AG20443 (cell line): ENCODE measurements at regions not wholly inside any gene's neighbourhood (a gene's known extent, or its start where the extent isn't known, plus 50 kb on each side); places are given as distances from the start of the nearest gene placed in this dataset.
A peak's percentile ranks its signal among the peaks of the same experiment; 100 is the strongest.
"Not testable (repeated sequence)": the region's sequence is repeated elsewhere in the genome, so short reads cannot be mapped to it uniquely, and the experiment has no call there.

ENCODE experiments used
- DNase-seq: peaks from one replicate; pipeline ENCODE4 v3.0.0; 2012; ENCODE audit warnings: low spot score, mixed read lengths

DNA sequence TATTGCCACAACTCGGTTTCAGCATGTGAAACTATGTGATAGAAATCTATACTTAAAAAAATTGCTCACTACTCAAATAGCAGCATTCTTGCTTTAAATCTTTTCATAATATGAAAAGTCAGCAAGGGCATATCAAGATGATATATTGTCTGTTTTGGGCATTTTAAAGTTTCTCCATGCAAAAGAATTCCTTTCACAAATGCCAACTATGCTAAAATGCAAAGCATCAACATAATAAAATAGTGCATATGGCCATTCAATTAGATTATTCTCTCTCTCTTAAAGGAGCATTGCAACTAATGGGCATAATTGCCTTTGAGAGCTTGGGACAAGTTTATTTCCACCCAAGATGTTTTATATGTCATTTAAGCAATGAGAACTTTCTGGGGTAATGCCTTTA, 475.1 kb downstream of the ZPLD1 start:
- DNase-seq: no peak

DNA sequence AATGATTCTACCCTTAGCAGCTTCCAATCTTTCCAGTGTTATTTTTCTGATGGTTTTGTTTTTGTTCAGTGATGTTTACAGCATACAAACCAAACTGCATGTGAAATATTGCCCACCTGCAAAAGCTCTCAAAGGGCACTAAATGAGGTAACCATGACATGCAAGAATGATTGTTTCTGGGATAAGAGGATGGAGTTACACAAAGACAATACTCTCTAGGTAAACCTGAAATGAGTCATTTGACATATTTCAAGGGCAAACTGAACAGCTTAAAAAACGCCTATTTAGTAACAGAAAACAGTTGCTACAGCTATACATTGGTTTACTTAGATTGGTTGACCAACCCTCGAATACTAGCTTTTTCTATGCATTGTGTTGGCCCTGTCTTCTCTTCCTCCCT, 481.7 kb downstream of the ZPLD1 start:
- DNase-seq: no peak

DNA sequence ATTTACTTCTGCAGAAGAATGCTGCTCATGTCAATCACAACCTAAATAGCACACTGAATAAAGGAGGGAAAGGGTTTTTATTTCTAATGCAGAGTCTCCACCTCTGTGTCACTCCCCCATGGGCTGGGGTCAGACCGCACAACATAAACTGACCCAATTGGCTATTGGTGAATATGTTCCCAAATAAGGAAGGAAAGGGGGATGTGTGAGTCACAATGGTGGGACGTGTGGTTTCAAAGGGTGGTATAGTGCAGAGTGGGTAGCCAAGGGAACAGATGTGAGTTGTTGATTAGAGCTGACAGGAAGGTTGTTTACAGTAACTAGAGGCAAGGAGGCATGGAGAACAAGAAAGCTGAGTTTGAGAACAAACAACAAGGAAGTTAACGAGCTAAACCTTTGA, 491.8 kb downstream of the ZPLD1 start:
- DNase-seq: no peak

DNA sequence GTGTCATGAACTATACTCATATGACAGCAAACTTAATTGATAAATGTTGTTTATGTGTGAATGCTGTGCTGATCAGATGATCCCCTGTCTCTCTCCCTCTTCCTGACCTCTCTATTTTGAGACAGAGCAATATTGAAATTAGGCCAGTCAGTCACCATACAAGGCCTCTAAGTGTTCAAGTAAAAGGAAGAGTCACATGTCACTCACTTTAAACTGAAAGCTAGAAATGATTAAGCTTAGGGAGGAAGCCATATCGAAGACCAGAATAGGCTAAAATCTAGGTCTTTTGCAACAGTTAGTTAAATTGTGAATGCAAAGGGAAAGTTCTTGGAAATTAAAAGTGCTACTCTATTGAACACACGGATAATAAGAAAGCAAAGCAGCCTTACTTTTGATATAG, 498.6 kb downstream of the ZPLD1 start:
- DNase-seq: no peak

DNA sequence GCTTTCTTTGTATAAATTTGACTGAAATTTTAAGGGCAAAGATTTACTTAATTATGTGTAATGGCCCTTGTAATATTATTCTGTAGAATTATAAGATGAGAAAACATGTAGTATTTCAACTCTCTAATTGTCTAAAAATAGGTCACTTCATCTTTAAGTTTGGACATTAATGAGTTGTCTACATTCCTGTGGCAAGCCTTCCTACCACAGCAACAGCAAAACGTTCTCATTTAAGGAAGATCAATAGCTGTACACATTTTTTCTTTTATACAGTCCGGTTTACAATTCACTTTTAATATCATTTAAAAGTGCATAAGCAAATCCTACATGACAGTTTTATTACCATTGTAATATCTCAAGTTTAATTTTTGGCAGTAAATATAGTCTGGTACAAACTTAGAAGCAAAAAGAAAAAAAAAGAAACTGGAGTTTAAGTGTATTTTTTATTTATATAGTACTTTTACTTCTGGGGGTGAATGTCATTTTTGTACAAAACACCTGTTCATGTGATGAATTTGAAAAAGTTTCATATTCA, 501.8 kb downstream of the ZPLD1 start:
- no peak for DNase-seq

DNA sequence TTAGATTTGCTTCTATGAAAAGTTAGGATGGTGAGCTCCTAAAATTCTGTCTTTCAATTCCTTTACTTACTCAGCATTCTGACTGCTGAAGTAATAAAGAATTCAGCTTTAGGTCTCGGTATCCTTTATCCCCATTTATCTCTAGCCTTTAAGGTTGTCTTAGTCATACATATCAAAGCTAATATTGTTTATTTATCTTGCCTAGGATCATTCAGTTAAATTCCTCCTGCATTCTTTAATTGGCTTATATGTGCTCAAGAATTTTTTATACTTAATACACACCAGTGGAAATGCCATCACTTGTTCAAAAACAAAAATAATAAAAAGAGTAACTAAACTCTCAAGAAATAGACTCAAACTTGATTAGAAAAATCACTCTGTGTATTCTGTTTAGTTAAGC, 507.0 kb downstream of the ZPLD1 start:
- DNase-seq: no peak

DNA sequence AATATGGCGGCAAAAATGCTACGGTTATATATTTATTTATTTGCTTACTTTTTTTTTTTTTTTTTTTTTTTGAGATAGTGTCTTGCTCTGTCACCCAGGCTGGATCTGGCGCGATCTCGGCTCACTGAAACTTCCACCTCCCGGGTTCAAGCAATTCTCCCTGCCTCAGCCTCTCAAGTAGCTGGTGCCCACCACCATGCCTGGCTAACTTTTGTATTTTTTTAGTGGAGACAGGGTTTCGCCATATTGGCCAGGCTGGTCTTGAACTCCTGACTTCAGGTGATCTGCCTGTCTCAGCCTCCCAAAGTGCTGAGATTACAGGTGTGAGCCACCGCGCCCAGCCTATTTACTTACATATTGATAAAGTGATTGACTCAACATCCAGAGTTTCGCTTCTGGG, 511.6 kb downstream of the ZPLD1 start:
- DNase-seq: not testable (repeated sequence)

DNA sequence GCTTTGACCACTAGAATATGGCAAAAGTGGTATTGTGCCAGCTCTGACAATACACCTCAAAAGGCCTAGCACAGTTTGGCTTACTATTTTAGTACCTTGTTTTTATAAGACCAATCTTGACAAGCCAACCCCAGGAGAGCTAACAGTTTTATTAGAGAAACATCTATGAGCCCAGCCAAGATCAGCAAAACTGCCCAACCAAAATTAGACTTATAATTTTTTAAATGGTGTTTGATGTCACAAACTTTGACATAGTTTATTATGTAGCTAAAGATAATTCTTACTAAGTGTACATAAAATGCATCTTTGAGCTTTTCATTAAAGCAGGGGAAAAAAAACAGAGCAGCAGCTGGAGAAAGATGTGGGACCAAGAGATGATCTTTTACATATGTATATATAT, 537.5 kb downstream of the ZPLD1 start:
- no peak for DNase-seq

DNA sequence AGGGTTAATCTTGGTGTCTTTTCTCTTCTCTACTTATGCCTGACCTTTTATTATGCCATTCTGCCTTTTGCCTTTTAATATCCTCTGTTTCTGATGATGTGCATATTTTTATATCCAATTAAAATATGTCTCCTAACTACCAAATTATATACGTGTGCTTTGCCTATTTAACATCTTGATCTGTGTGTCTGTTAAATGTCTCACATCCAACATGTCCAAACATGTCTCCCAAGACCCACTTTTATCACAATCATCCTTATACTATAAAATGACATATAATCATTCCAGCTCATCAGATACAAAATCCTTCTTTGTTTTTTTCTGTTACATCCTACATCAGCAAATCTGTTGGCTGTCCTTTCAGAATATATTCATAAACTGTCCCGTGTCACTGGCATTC, 539.5 kb downstream of the ZPLD1 start:
- no peak for DNase-seq

DNA sequence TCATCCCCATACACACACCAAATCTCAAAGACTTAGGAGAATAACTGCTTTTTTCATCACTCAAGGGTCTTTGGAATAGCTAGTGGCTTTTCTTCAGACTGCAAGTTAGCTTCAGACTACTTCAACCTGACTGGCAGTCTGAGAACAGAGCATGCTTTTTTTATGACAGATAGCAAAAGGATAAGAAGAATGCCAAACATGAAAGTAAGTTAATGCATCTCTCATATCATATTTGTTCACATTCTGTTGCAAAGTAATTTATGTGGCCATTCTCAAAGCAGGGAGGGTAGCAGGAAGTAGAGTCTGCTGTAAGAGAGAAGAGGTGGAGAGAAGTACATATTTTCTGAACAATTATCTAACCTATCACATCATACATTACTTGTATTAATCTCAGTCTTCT, 544.4 kb downstream of the ZPLD1 start:
- DNase-seq: no peak

DNA sequence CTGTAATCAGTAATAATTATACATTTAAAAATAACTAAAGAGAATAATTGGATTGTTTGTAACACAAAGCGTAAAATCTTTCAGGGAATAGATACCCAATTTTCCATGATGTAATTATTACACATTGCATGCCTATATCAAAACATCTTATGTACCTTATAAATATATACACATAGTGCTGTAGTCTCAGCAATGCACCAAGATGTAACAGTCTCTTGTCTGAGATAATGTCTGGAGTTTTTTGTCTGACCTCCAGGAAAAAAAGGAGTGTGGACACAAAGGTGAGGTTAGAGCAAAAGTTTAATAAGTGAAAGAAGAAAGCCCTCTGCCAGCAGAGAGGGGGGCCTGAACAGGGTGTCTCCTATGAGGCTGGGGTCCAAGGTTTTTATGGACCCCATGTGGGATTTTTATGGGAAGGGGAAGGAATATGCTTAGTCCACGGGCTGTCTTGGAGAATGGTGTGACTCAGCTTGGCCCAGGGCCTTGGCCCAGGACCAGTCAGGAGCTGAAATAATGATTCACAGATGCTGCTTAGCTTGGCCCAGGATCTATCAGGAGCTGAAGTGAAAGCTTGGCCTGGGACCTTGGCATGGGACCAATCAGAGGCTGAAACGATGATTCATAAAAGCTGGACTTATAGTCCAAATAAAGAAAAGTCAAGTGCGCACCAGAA, 545.0 kb downstream of the ZPLD1 start:
- peak; percentile 90 for DNase-seq

DNA sequence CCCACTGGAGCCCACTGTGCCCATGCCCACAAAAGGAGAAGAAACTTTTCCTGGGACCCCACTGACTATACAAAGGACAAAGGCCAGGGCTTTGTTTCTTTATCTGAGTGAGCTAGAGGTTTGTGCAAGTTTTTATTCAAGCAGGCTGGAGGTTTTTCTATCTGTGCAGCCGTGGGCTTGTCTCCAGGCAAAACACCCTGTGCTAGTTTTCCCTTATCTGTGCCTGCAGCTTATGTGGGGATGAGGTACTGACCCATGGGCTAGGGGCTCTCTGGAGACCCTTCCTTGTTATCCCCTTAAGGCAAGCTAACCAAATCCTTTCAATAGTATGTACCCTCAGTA, 545.5 kb downstream of the ZPLD1 start:
- DNase-seq: no peak

DNA sequence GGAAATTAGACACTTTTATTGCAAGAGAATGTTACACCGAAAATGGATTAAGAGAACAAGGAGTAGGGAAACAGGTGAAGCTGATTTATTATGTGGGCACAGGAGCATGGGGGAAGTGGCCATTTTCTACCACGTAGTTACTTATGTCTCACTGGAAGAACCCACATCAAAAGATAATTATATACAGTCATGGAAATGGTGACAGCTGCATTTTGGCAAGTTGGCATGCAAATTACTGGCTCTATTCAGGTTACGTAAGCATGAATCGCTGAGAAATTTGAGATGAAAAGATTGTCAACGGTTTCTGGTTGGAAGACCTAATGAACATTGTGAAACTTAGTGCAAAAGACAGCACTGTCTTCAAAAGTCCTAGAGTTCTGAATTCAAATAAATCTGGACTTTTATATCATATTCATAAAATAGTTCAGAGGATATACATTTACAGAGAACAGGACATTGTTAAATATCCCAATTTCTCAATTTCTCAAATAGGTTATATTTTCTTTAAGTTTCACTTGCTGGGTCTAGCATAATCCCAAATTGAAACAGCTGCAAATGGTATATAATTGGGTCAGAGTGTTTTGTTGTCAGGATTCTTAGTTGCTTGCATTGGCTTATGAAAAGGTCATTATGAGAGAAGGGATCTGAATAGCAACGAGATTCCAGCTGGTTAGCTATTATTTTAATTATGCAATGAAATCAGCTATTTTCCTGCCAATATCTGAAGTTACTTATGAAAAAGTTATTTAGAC, 567.8 kb downstream of the ZPLD1 start:
- no peak for DNase-seq

DNA sequence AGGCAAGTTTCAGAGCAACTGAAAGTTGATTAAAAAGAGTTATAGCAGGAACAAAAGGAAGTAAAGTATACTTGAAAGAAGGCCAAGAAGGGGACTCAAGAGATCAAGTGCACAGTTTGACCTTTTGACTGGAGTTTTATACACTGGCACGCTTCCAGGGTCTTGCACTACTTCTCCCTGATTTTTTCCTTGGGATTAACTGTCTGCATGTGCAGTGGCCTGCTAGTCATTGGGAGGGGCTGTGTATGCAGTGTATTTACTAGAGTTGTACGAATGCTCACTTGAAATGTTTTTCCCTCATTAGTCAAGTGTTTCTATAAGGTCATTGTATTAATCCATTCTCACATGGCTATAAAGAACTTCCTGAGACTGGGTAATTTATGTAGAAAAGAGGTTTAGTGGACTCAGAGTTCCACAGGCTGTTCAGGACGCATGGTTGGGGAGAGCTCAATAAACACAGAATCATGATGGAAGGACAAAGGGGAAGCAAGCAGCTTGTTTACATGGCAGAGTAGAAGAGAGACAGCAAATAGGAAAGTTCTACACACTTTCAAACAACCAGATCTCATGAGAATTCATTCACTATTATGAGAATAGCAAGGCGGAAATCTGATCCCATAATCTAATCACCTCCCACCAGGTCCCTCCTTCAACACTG, 571.8 kb downstream of the ZPLD1 start:
- DNase-seq: no peak

DNA sequence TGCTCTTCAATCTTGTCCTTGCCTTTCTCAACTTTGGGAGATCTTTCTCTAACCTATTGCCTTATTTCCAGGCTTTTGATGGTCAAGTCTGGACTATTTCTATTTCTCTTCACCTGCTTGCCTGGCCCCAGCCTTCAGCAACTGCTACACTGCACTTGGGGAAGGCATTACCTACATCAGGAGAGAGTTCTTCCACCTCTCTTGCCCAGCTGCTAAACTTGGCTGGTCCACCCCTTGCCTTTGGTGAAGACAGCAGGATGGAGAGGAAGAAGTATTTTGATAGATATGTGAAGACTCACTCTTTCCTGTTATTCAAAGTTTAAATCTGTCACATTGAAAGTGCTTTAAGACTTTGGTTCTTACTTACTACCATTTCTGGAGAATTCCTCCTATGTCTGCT, 574.8 kb downstream of the ZPLD1 start:
- DNase-seq: no peak

DNA sequence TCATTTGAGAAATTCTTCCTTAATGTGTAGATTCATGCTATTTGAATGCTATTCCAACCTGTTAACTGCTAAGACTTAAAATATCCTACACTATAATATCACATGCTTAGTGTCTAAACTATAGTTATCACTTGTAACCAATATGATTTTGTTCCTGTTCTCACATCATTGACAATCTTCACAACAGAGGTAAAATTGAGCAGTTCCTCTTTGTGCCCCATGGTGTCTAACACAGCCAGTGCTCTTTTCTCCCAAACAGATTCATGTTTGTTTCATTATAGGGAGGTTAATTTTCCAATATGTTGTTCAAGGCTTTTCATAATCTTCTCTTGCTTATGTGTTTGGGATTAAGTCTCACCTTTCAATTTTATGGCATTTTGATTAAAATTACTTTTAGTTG, 591.1 kb downstream of the ZPLD1 start:
- DNase-seq: no peak

DNA sequence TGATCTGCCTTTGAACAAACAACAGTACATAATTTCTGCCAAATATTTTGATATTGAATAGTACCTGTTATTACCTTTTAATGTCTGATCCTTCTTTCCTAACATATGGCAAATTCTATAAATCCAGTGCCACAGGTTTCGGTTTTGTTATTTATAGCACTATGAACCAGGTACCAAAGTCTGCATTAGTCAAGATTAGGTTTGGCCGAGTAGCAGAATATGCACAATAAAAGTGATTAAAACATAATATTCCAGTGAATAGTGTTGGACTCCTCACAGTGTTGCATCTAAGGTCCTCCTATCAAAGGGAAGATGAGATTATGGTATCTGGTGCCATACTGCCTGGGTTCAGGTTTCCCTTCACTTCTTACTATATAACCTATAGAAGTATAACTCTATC, 599.0 kb downstream of the ZPLD1 start:
- no peak for DNase-seq

DNA sequence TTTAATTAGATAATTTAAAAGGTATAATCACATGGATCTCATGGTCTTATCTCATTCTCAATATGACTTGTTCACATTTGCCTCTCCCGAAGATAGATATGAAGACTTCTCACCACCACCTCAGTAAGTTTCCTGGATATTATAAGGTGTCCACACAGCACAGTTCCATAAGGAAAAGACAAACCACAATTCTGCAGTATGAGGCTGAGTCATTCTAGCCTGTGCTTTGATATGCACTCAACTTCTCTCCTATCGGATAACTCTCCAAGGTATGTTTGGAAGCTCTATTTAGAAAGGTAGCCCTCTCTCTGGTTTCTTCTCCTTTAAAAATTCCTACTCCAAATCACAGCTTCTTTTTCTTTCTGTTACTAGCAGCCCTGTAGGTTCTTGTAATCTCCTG, 612.8 kb downstream of the ZPLD1 start:
- DNase-seq: no peak

DNA sequence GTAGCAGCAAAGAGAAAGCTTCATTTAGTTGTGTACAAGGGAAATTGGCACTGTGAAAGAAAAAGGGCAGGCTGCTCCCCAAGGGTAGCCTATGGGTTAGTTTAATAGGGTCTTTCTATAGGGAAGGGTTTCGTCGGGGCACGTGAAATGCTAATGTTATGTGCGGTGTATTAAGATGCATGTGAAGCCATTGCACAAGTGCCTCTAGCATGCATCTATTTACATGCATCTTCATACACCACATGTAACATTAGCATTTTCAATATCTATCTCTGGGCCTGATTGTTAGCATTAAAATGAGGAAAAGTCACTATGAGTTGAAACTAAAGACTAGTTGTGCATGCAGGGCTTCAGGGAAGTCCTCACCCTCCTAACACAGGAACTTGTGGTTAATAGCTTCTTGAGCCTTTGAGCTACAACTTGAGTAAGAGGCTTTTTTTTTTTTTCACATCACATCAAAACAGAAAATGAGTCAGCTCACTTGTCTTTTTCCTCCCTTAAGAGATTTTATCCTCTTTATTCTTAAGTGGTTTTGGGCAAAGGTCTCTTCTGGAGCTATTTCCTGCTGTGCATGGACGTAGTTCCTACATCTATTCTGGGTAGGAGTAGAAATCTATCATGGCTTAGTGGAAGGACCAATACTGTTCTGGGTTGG, 613.4 kb downstream of the ZPLD1 start:
- no peak for DNase-seq

DNA sequence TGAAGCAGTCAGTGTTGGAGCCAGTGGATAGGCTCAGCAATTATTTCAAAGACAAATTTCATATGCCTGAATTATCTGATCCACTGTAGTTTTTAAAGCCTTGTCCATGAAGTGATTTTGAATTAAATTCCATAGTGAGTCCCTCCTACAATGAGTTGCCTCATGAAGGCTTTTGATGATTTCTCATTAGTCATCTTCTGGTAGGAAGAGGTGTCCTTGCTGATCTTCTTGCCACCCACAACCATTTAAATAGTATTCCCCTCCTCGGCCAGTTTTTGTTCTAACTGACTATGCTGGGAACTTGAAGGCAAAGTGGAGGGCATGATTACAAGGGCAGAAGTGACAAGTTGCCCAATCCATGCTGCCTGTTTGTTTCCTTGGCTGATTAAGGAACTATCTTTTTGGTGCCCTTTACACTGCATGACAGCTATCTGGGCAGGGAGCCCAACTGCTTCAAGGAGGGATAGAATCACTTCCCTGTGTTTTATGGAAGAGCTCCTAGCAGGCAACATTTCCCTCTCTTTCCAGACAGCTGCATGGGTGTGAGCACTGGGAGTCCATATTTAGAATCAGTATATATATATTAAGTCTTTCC, 617.5 kb downstream of the ZPLD1 start:
- DNase-seq: no peak

DNA sequence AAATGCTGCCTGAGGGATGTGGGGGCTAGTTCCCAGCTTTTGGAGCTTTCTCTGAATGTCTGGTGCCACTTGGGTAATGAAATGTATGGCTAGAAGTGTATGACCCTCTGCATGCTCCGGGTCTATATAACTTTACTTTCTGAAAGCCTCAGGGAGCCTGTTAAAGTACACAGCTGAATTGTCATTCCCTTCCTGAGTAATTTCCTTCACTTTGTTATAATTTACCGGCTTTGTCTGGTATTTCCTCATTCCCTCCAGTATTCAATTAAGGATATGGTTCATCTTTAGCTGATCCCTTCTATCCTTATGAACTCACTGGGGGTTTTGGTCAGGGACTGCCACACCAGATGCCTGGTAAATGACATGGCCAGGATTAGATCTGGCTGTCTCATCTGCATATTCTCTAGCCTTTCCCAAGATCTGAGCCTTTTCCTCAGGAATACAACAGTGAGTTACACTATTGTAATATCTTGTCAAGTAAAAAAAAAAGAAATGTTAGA, 620.3 kb downstream of the ZPLD1 start:
- no peak for DNase-seq

DNA sequence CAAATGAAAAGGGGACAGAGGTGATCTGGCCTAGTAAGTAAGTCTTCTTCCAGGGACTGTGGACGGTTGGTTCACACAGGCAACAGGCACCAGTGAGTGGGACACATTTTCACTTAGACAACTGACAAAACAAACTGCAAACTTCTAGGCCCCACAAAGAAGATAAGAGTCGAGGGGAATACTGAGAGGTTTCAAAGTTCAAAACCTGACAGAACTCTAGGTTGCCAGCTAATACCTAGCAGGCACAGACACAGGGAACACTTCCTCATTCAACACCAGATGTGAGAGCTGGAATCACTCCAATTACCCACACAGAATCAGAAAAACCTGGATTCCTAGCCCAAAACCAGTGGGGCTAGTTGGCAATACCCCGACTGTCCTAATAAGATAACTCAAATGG, 621.7 kb downstream of the ZPLD1 start:
- no peak for DNase-seq
